ENCODE measurements at regions not wholly inside any gene's neighbourhood (a gene's known extent, or its start where the extent isn't known, plus 50 kb on each side); places are given as distances from the start of the nearest gene placed in this dataset.
"Not testable (repeated sequence)": the region's sequence is repeated elsewhere in the genome, so short reads cannot be mapped to it uniquely, and the experiment has no call there.

GRCh38 chr3:163513149-163513657 is 1565.1 kb downstream of the SI start:
- no peak for DNase-seq

DNA sequence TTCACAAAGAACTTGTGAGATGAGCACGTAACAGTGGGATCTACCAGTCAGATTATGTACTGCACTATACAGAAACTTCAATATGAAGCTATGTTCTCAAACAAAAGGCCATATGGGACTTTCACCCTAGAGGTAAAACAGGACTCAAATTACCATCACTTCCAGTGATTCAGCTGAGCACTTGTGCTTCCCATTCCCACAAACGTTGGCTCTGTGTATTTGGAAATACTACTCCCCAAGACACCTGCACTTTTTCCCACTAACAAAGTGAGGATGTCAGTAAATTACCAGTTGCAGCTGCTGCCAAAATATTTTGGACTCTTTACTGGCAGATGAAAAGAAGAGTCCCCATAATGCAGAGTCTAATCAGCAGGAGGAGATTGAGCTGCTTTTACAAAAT is 1570.1 kb downstream of the SI start:
- DNase-seq: no peak

DNA sequence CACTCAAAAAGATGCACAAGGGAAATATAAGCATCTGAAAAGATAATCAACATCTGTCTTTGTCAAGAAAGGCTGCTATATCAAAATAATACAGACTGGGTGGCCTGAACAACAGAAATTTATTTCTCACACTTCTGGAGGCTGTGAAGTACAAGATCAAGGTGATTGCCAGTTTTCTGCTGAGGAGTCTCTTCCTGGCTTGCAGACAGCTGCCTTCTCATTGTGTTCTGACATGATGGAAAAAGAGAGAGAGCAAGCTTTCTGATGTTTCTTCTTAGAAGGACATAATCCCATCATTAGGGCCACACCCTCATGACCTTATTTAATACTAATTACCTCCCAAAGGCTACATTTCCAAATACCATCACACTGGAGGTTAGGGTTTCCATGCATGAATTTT is 1573.3 kb downstream of the SI start:
- DNase-seq: no peak

- not testable (repeated sequence) for DNase-seq
These were observed 1578.5 kb downstream of the SI start for GRCh38 chr3:163499736-163500219.

DNA sequence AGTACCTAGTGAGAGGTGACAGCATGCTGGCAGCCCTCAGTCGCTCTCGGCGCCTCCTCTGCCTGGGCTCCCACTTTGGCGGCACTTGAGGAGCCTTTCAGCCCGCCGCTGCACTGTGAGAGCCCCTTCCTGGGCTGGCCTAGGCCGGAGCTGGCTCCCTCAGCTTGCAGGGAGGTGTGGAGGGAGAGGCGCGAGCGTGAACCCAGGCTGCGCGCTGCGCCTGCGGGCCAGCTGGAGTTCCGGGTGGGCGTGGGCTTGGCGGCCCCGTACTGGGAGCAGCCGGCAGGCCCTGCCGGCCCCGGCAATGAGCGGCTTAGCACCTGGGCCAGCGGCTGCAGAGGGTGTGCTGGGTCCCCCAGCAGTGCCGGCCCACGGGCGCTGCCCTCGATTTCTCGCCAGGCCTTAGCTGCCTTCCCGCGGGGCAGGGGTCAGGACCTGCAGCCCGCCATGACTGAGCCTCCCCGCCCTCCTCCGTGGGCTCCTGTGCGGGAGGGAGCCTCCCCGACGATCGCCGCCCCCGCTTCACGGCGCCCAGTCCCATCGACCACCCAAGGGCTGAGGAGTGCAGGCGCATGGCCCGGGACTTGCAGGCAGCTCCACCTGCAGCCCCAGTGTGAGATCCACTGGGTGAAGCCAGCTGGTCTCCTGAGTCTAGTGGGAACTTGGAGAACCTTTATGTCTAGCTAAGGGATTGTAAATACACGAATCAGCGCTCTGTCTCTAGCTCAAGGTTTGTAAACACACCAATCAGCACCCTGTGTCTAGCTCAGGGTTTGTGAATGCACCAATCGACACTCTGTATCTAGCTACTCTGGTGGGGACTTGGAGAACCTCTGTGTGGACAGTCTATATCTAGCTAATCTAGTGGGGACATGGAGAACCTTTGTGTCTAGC is 1579.2 kb downstream of the SI start:
- not testable (repeated sequence) for DNase-seq

- DNase-seq: no peak
These were observed 1586.6 kb downstream of the SI start for GRCh38 chr3:163491714-163492113.

GRCh38 chr3:163490119-163490518 is 1588.2 kb downstream of the SI start:
- DNase-seq: no peak

DNA sequence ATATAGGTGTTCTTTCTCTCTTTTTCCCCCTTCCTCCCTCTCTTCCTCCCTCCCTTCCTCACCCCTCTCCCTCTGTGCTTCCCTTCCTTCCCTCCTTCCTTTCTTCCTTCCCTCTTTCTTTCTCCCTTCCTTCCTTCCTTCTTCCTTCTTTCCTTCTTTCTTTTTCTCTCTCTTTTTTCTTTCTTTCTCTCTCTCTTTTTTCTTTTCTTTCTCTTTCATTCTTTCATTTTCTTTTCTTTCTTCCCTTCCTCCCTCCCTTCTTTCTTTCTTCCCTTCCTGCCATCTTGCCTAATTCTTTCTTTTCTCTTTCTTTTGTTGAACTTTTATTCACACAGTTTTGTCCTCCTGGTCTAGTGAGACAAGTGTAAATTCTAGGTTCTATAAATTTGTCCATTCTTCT is 1595.6 kb downstream of the SI start:
- DNase-seq: no peak

DNA sequence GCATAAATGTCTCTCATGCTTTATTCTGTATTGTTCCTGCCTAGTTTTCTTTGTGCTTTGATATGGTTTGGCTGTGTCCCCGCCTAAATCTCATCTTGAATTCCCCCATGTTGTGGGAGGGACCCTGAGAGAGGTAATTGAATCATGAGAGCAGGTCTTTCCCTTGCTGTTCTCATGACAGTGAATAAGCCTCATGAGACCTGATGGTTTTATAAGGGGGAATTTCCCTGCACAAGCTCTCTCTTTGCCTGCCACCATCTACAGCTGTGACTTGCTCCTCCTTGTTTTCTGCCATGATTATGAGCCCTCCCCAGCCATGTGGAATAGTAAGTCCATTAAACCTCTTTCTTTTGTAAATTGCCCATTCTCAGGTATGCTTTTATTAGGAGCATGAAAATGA is 1596.6 kb downstream of the SI start:
- no peak for DNase-seq

DNA sequence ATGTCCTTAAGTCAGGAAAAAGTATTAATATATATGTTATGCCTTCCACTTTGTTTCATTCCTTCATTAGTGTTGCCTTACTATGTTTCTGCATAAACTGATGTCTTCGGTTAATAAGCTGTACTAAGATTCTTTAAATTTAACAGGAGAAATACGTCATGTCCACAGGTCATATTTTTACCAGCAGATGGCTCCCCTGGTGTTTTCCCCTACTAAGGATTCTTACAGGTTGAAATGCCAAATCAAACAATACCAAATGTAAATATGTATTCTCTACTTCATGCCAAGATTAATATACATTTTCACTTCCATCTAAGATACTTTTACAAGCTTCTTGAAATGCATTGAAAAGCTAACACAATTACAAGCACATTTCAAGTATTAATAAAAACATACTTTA is 1602.1 kb downstream of the SI start:
- DNase-seq: no peak

GRCh38 chr3:163474766-163475165 is 1603.5 kb downstream of the SI start:
- DNase-seq: no peak

DNA sequence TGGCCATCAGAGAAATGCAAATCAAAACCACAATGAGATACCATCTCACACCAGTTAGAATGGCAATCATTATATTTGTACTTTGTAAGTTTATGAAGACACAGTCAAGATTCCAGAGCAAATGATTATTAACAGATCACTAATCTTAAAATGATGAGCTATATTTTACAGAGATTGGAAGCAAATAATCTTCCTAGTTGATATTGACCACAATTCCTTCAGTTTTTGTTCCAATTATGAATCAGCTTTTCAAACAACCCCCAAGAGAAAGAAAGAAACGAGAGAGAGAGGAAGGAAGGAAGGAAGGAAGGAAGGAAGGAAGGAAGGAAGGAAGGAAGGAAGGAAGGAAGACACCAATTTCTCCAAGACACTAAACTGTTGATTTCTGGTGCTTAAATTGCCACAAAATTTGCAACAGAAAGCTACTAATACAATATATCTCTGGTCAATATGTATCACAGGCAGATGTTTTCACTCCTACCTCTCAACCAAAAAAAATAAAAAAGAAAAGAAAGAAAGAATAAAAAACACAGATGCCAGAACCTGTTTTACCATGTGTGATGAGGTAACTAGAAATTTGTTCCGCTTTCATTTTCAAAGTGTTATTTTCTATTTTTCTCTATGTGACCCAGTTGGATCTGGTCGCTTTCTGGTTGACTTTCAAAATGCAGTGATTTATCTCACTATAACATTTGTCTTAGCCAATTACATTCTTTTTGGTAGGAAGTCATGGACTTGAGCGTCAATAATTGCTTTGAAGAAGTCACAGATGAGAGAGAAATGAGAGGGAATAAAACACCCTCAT is 1609.6 kb downstream of the SI start:
- DNase-seq: no peak

DNA sequence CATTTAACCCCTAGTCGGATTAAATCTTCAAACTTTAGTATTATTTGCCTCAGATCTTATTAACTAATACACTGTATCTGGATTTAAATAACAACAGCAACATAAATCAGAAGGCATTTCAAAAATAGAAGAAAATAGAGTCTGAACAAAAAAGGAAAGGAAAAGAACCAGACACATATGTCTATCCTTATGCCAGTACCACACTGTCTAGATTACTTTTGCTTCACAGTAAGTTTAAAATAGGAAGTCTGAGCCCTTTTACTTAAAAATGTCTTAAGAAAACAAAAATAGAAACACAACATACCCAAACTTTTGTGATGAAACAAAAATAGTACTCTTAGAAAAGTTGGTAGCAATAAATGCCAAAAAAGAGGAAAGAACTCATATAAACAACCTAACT is 1615.8 kb downstream of the SI start:
- DNase-seq: no peak

DNA sequence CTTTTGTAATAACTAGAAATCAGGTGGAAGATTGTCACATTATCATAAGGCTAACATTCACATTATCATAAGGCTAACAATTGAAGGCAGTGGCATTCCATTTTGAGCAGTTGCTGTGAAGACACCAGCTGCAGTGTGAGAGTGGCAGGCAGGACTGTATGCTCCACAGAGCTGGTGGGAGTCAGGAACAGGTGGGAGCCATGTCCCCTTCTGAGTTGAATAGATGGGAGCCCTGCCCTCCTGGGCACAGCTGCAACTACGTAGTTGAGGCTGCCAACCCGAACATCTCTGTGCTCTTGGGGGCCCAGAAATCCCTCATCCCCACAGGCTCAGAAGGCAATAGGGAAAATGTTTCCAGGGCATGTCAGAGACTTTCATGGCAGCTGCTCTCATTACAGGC is 1627.6 kb downstream of the SI start:
- no peak for DNase-seq

- no peak for DNase-seq
These were observed 1639.5 kb downstream of the SI start for GRCh38 chr3:163438760-163439159.

DNA sequence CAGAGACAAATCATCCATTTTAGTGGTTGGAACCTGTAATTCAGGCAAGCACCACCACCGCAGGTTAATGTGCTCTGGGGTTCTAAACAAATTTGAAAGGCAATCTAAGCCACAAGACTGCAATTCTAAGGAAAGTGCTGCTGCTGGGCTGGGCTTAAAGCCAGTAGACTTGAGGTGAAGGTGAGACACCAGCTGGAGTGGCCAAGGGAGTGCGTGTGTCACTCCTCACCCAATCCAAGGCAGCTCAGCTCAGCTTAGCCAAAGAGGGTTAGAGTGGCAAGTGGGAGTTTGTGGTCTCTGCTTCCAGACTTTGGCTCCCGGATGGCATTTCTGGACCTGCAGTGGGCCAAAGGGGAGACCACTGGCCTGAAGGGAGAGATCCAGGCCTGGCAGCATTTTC is 1655.6 kb downstream of the SI start:
- no peak for DNase-seq

- DNase-seq: no peak
These were observed 1686.7 kb downstream of the SI start for GRCh38 chr3:163391407-163392181.

- no peak for DNase-seq
These were observed 1693.9 kb downstream of the SI start for GRCh38 chr3:163384383-163384782.

DNA sequence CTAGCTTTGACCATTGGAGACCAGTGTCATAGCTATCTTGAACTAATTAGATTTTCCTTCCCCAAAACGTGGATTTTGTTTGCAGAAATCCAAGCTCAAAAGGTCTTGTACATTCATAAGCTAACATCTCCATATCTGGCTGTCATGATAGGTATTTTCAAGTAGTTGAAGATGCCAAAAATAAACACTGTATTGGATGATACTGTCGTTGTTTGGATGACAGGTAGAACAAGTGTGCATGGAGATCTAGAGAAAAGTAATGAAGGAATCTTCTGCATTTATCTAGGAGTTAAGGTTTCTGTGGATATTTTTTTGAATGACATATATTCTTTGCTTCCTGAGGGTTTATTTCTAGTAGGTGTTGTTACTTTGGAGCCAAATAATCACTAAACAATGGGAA is 1696.1 kb downstream of the SI start:
- DNase-seq: no peak

GRCh38 chr3:163368168-163368567 is 1710.1 kb downstream of the SI start:
- DNase-seq: no peak

GRCh38 chr3:163364717-163365116 is 1713.6 kb downstream of the SI start:
- DNase-seq: no peak

DNA sequence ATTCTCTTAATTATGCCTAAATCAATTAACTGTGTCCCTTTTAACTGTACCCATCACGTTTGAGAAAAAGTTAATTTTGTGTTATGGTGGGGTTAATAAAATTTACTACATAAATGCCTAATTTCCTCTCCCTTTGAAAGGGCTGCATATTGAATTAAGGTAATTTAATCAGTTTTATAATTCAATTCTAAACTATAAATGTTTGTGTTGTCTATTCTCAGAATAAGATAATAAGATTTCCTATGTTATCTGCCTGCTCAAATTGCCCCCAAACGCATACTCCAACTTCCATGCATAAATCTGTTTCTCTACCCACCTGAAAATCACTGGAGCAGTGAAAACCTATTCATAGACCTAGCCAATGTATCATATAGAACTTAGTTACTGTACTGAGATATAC is 1716.1 kb downstream of the SI start:
- DNase-seq: no peak

DNA sequence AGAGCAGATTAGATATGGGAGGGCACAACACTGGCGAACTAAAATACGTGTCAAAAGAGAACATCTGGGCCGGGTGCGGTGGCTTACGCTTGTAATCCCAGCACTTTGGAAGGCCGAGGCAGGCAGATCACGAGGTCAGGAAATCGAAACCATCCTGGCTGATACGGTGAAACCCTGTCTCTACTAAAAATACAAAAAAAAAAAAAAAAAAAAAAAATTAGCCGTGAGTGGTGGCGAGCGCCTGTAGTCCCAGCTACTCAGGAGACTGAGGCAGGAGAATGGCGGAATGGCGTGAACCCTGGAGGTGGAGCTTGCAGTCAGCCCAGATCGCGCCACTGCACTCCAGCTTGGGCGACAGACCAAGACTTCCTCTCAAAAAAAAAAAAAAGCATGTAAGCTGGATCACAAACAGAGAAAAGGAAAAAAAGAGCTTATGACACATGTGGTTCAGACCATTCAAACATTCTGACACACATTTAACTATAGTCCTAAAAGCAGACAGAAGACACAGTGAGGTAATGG is 1716.9 kb downstream of the SI start:
- DNase-seq: peak; percentile 26

All from NCI-H2029 treated with DMSO at 0.1 percent for 48 hours (cell line).